K562 (cell line): ENCODE measurements at regions not wholly inside any gene's neighbourhood (a gene's known extent, or its start where the extent isn't known, plus 50 kb on each side); places are given as distances from the start of the nearest gene placed in this dataset.

Source experiments
- ATAC-seq: fragments of 200-7000 bp; cut with Tn5 transposase; 3 replicates; pipeline ENCODE4 v1.9.1; 2020; ENCODE audit warnings: moderate library complexity
- BruUV-seq: library from RNA; stranded (reverse); fragments of 400-500 nt; replicated peaks from 2 replicates; lab custom pipeline; 2021; lab: Mats Ljungman, UMichigan
- CTCF ChIA-PET: fragments of 300-600 bp; formaldehyde crosslinking; extraction: SDS; loops from one replicate; lab custom pipeline; 2021; ENCODE audit warnings: low intra/inter-chr PET ratio; lab: Yijun Ruan, JAX
- POLR2A ChIA-PET: fragments of 300-600, 350-650 bp; sonication (Branson Sonifier 250); formaldehyde crosslinking; extraction: SDS; loops from one replicate; lab custom pipeline; 2021; ENCODE audit warnings: antibody characterized with exemption, inconsistent platforms; lab: Yijun Ruan, JAX
- DNase-seq, 4 experiments: peaks; one replicate each; pipeline versions ENCODE4 v3.0.0 to v3.0.0-alpha.2; 2011 to 2018; ENCODE audit warnings: low spot score in 3 of 4, mixed read lengths in 3 of 4; ENCODE audit errors: extremely low read depth in 1 of 4
- FAIRE-seq: peaks from 2 replicates; lab custom pipeline; 2011; peaks lifted over from hg19 to GRCh38; lab: Jason Lieb, UNC
- H2AFZ ChIP-seq: 2 replicates; pipeline ENCODE4 v1.6.0; 2011; ENCODE audit warnings: low read depth, low read length, control low read depth, inconsistent platforms
- H3K27ac ChIP-seq: fragments of 200-600 bp; 3 replicates; pipeline ENCODE4 v1.8.0; 2011; ENCODE audit warnings: low read depth, mild to moderate bottlenecking, control low read depth, inconsistent platforms, low read length, moderate library complexity, mixed read lengths; ENCODE audit errors: extremely low read depth
- H3K27me3 ChIP-seq, 2 experiments: fragments of 300-600 bp in 1 of 2; 2 replicates in 1 of 2; 3 replicates in 1 of 2; pipeline versions ENCODE4 v1.6.0 to v1.8.0; 2011; ENCODE audit warnings: inconsistent platforms in 2 of 2, low read length in 2 of 2, mild to moderate bottlenecking in 1 of 2, mixed read lengths in 1 of 2, moderate library complexity in 1 of 2; ENCODE audit not compliant: control insufficient read depth in 2 of 2, insufficient read depth in 2 of 2
- H3K36me3 ChIP-seq: fragments of 300-600 bp; 3 replicates; pipeline ENCODE4 v1.8.0; 2011; ENCODE audit warnings: mild to moderate bottlenecking, low read length, inconsistent platforms; ENCODE audit not compliant: control insufficient read depth, insufficient read depth
- H3K4me1 ChIP-seq, 2 experiments: fragments of 200-600 bp in 1 of 2; replicated peaks in 1 of 2; 2 replicates in 1 of 2; 3 replicates in 1 of 2; pipeline versions ENCODE4 v1.5.1 to v1.8.0; 2011; ENCODE audit warnings: inconsistent platforms in 2 of 2, low read length in 2 of 2, mild to moderate bottlenecking in 1 of 2, mixed read lengths in 1 of 2, moderate library complexity in 1 of 2; ENCODE audit not compliant: control insufficient read depth in 2 of 2, insufficient read depth in 2 of 2
- H3K4me2 ChIP-seq: 2 replicates; pipeline ENCODE4 v1.6.1; 2011; ENCODE audit warnings: low read length, control low read depth, inconsistent platforms, mixed read lengths; ENCODE audit not compliant: insufficient read depth
- H3K4me3 ChIP-seq: fragments of 200-600 bp; sonication (generic), shearing (Covaris generic); 2 replicates; pipeline ENCODE4 v1.5.1; 2016; ENCODE audit warnings: control low read depth, inconsistent platforms
- H3K79me2 ChIP-seq: fragments of 200-600 bp; 3 replicates; pipeline ENCODE4 v1.8.0; 2011; ENCODE audit warnings: low read length, inconsistent platforms; ENCODE audit not compliant: control insufficient read depth, insufficient read depth
- H3K9ac ChIP-seq, 2 experiments: 2 replicates each; pipeline versions ENCODE4 v1.6.0 to v1.6.1; 2011; ENCODE audit warnings: low read depth in 2 of 2, low read length in 2 of 2, control low read depth in 1 of 2, inconsistent platforms in 1 of 2, mild to moderate bottlenecking in 1 of 2, mixed read lengths in 1 of 2; ENCODE audit not compliant: insufficient read depth in 1 of 2
- H3K9me1 ChIP-seq: one replicate; pipeline ENCODE4 v1.6.0; 2011; ENCODE audit warnings: inconsistent platforms, mild to moderate bottlenecking, low read length, moderate library complexity; ENCODE audit not compliant: control insufficient read depth, insufficient read depth
- H3K9me3 ChIP-seq: replicated peaks from 2 replicates; pipeline ENCODE4 v1.5.1; 2011; ENCODE audit warnings: low read depth, low read length, inconsistent platforms; ENCODE audit not compliant: control insufficient read depth, insufficient read depth
- H4K20me1 ChIP-seq: replicated peaks from 2 replicates; pipeline ENCODE4 v1.6.1; 2011; ENCODE audit warnings: low read length, inconsistent platforms, mixed read lengths; ENCODE audit not compliant: control insufficient read depth, insufficient read depth
- ARID1B ChIP-seq: fragments of 450-650 bp; IDR thresholded peaks from 2 replicates; pipeline ENCODE4 v1.6.1; 2016; ENCODE audit warnings: antibody characterized with exemption, mild to moderate bottlenecking, inconsistent platforms
- ATF3 ChIP-seq, 2 experiments: fragments of 450-650 bp in 1 of 2; sonication (generic) in 1 of 2; formaldehyde crosslinking in 1 of 2; IDR thresholded peaks in 1 of 2; conservative IDR thresholded peaks in 1 of 2; 2 replicates each; pipeline versions ENCODE4 v1.6.1 to v1.8.1; 2016 to 2023; ENCODE audit warnings: mild to moderate bottlenecking in 2 of 2, moderate library complexity in 2 of 2, inconsistent platforms in 1 of 2, missing genetic modification reagents in 1 of 2
- CAMTA2 ChIP-seq: fragments of 250-450 bp; sonication (Bioruptor Pico); conservative IDR thresholded peaks from 2 replicates; pipeline ENCODE4 v1.5.1; 2022
- CBX1 ChIP-seq: sonication (generic); IDR thresholded peaks from 2 replicates; pipeline ENCODE4 v1.6.1; 2016; ENCODE audit warnings: antibody characterized with exemption, low read depth, mild to moderate bottlenecking
- FOSL1 ChIP-seq: fragments of 200-800 bp; sonication (Bioruptor generic); conservative IDR thresholded peaks from 2 replicates; pipeline ENCODE4 v1.6.1; 2016; ENCODE audit warnings: missing genetic modification characterization, missing compliant biosample characterization
- GATA2 ChIP-seq: sonication (generic); formaldehyde crosslinking; IDR thresholded peaks from 2 replicates; pipeline ENCODE4 v1.4.0; 2020; ENCODE audit warnings: mild to moderate bottlenecking, missing genetic modification reagents
- MEIS2 ChIP-seq: fragments of 450-650 bp; IDR thresholded peaks from 2 replicates; pipeline ENCODE4 v1.6.1; 2014; ENCODE audit warnings: mild to moderate bottlenecking; ENCODE audit not compliant: partially characterized antibody
- NR2C2 ChIP-seq, 2 experiments: fragments of 200-800 bp in 1 of 2; sonication (Bioruptor generic) in 1 of 2; sonication (generic) in 1 of 2; formaldehyde crosslinking in 1 of 2; IDR thresholded peaks; 2 replicates each; pipeline versions ENCODE4 v1.6.1 to v1.8.0; 2016 to 2022; ENCODE audit warnings: mild to moderate bottlenecking in 1 of 2, missing compliant biosample characterization in 1 of 2, missing genetic modification characterization in 1 of 2, missing genetic modification reagents in 1 of 2
- NRF1 ChIP-seq, 2 experiments: fragments of 450-650 bp; IDR thresholded peaks in 1 of 2; conservative IDR thresholded peaks in 1 of 2; 2 replicates each; pipeline ENCODE4 v1.6.1; 2014; ENCODE audit warnings: mild to moderate bottlenecking in 2 of 2
- POLR3G ChIP-seq: IDR thresholded peaks from 2 replicates; pipeline ENCODE4 v1.6.1; 2011; ENCODE audit not compliant: insufficient read length, insufficient replicate concordance; ENCODE audit errors: extremely low read depth
- SMAD3 ChIP-seq: fragments of 450-650 bp; formaldehyde crosslinking; conservative IDR thresholded peaks from 2 replicates; pipeline ENCODE4 v1.4.0; 2020; ENCODE audit warnings: mild to moderate bottlenecking
- SOX6 ChIP-seq: fragments of 450-650 bp; IDR thresholded peaks from 2 replicates; pipeline ENCODE4 v1.6.1; 2014; ENCODE audit warnings: mild to moderate bottlenecking
- ZBTB33 ChIP-seq: sonication (generic); formaldehyde crosslinking; IDR thresholded peaks from 2 replicates; pipeline ENCODE4 v1.8.1; 2023; ENCODE audit warnings: mild to moderate bottlenecking, missing genetic modification reagents
- ZNF444 ChIP-seq: fragments of 250-450 bp; sonication (Bioruptor Pico); IDR thresholded peaks from 2 replicates; pipeline ENCODE4 v1.4.0; 2020; ENCODE audit warnings: mild to moderate bottlenecking, moderate library complexity
- WGBS: fragments of 100-300 bp; shearing (Covaris generic); methylation state at CpG from one replicate; pipeline ENCODE4 v1.1.6; 2016; ENCODE audit warnings: low coverage, mixed read lengths; ENCODE audit not compliant: insufficient coverage; ENCODE audit errors: missing lambda C conversion rate; 5-methylcytosine and 5-hydroxymethylcytosine counted together
- in situ Hi-C: fragments of 300-500 bp; cut with MboI; formaldehyde crosslinking; loops from 4 replicates; pipeline ENCODE4 v1.15.0; 2018; ENCODE audit warnings: inconsistent platforms, mixed read lengths
- intact Hi-C: fragments of 100-400 bp; cut with micrococcal nuclease; formaldehyde crosslinking; loops from 2 replicates; pipeline ENCODE4 v1.14.2; 2022
- TF ChIP-seq, protein P1 (sequence below), 2 experiments: IDR thresholded peaks in 1 of 2; conservative IDR thresholded peaks in 1 of 2; 2 replicates each; pipeline ENCODE4 v1.6.1; 2016; ENCODE audit warnings: low read depth in 2 of 2, mild to moderate bottlenecking in 1 of 2, missing compliant biosample characterization in 1 of 2, missing genetic modification characterization in 1 of 2, moderate library complexity in 1 of 2

DNA sequence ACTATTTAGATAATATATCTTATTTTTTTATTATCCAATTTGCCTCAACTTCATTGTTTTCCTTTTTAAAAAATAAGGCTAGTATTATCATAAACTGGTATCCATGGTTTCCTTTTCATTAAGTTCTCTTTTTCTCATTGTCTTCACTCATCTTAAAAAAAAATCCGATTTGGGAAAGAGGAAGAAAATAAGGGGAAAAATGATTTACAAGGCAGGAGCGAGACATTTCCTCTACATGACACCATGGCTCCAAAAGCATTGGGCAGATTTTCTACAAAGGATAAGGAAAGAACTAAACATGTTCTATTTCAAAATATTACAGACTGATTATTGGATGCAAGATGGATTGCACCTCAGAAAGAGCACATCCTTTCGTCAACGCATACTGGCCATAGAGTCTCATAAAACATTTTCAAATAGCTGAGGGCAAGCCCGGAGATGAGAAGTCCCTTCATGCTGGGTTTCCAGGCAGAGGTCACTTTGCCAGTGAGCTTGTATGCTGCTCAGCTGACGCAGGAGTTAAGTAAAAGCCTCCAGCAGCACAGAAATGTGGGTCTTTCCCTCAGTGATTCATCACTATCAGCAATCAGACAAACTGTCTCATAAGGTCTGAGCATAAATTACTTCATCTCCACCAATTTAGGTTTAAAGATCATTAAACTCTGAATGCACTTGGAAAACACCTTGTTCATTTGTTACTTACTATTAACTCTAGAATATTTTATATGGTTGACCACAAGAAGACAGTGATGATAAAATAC lies 129.0 kb upstream of the TNFAIP3 start:
- WGBS, result 21% methylated on average over 6 of the region's 6 CpGs
- H3K79me2 ChIP-seq, result no peaks in the 10 kb centered on the region
- H3K4me1 ChIP-seq, result no peaks in the 10 kb centered on the region; a peak in 1 of 5 replicates
- DNase-seq (no peak), FAIRE-seq (no peak), ATAC-seq (no peak)
- CTCF ChIA-PET, result no interaction called here
- H4K20me1 ChIP-seq, result no peaks in the 10 kb centered on the region
- in situ Hi-C loops (no loop called here), intact Hi-C loops (no loop called here)
- TF ChIP-seq CBX1, result no peak
- TF ChIP-seq MEIS2, result peak; percentile 75
- 0 out of 2 replicates have a peak, but pooled peaks have one; percentile 24 for TF ChIP-seq GATA2 (CRISPR knock-in tag)
- TF ChIP-seq NRF1 (conservative IDR thresholded peaks at IDR 0.05 in 1 of 2, IDR thresholded peaks at IDR 0.05 in 1 of 2), result peak; percentile 31 to 36; a peak in 2 of 4 replicates
- TF ChIP-seq NR2C2 (CRISPR knock-in tag; IDR thresholded peaks at IDR 0.05), result no peak
- TF ChIP-seq NR2C2 (tag; IDR thresholded peaks at IDR 0.05), result 0 out of 2 replicates have a peak, but pooled peaks have one; percentile 8
- TF ChIP-seq FOSL1, result peak; percentile 84
- no peak for TF ChIP-seq CAMTA2 (CRISPR knock-in tag)
- no peak for TF ChIP-seq POLR3G
- no peak for TF ChIP-seq ZBTB33
- TF ChIP-seq SOX6, result 0 out of 2 replicates have a peak, but pooled peaks have one; percentile 9
- TF ChIP-seq, protein P1, sequence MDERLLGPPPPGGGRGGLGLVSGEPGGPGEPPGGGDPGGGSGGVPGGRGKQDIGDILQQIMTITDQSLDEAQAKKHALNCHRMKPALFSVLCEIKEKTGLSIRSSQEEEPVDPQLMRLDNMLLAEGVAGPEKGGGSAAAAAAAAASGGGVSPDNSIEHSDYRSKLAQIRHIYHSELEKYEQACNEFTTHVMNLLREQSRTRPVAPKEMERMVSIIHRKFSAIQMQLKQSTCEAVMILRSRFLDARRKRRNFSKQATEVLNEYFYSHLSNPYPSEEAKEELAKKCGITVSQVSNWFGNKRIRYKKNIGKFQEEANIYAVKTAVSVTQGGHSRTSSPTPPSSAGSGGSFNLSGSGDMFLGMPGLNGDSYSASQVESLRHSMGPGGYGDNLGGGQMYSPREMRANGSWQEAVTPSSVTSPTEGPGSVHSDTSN (CRISPR knock-in tag; IDR thresholded peaks at IDR 0.05; ENCODE audit: low read depth), result no peak
- TF ChIP-seq, protein P1 (tag; conservative IDR thresholded peaks at IDR 0.05; ENCODE audit: low read depth), result peak; percentile 56
- peak; percentile 12; the same call in 1 of the 2 replicates for TF ChIP-seq ATF3 (IDR thresholded peaks at IDR 0.05)
- no peak for TF ChIP-seq ATF3 (CRISPR knock-in tag; conservative IDR thresholded peaks at IDR 0.05)
- TF ChIP-seq ARID1B, result peak; percentile 19; the same call in 1 of the 2 replicates
- no peak for TF ChIP-seq ZNF444 (CRISPR knock-in tag)
- TF ChIP-seq SMAD3 (CRISPR knock-in tag), result no peak
- no peak overlapping the region for H3K27ac ChIP-seq
- peaks cover 8 to 20% of the 10 kb centered on the region in 2 experiments; a peak in 4 of 5 replicates for H3K27me3 ChIP-seq
- no peaks in the 10 kb centered on the region for H3K9me1 ChIP-seq
- H3K36me3 ChIP-seq, result no peaks in the 10 kb centered on the region
- POLR2A ChIA-PET, result interaction anchor here (0.8 kb wide), 1 partner anchor 10 kb away, joined by 3 read pairs; no protein-coding TSS in a partner anchor
- no peaks in the 10 kb centered on the region for H3K9me3 ChIP-seq
- no peak overlapping the region for H3K4me3 ChIP-seq
- H3K9ac ChIP-seq, result no peak overlapping the region
- no TSS peak for BruUV-seq
- H3K4me2 ChIP-seq, result no peak overlapping the region
- H2AFZ ChIP-seq, result no peak overlapping the region
